H9 (cell line): ENCODE measurements at regions not wholly inside any gene's neighbourhood (a gene's known extent, or its start where the extent isn't known, plus 50 kb on each side); places are given as distances from the start of the nearest gene placed in this dataset.
A peak's percentile ranks its signal among the peaks of the same experiment; 100 is the strongest.

Source experiments
- DNase-seq: peaks from one replicate; pipeline ENCODE4 v3.0.0-alpha.2; 2017
- H2AFZ ChIP-seq: one replicate; pipeline ENCODE4 v1.6.1; 2013; ENCODE audit warnings: mild to moderate bottlenecking, low read length, control low read depth, moderate library complexity
- H2AK5ac ChIP-seq: 2 replicates; pipeline ENCODE4 v1.6.1; 2013; ENCODE audit warnings: low read length, control low read depth, mixed read lengths; ENCODE audit not compliant: insufficient read length
- H2BK120ac ChIP-seq: one replicate; pipeline ENCODE4 v1.6.1; 2013; ENCODE audit warnings: low read depth, mild to moderate bottlenecking, low read length, control low read depth, inconsistent platforms; ENCODE audit not compliant: poor library complexity, severe bottlenecking
- H2BK12ac ChIP-seq: 2 replicates; pipeline ENCODE4 v1.6.1; 2013; ENCODE audit warnings: low read length, control low read depth, mixed read lengths, low read depth; ENCODE audit not compliant: insufficient read length
- H2BK15ac ChIP-seq: 2 replicates; pipeline ENCODE4 v1.6.1; 2013; ENCODE audit warnings: low read depth, low read length, control low read depth
- H2BK20ac ChIP-seq: one replicate; pipeline ENCODE4 v1.6.1; 2013; ENCODE audit warnings: low read depth, mild to moderate bottlenecking, low read length, control low read depth, inconsistent platforms; ENCODE audit not compliant: poor library complexity, severe bottlenecking
- H2BK5ac ChIP-seq: 2 replicates; pipeline ENCODE4 v1.6.1; 2013; ENCODE audit warnings: low read length, control low read depth, mixed read lengths; ENCODE audit not compliant: insufficient read length
- H3K14ac ChIP-seq: 2 replicates; pipeline ENCODE4 v1.6.1; 2013; ENCODE audit warnings: low read length, control low read depth; ENCODE audit not compliant: insufficient read depth
- H3K18ac ChIP-seq: 2 replicates; pipeline ENCODE4 v1.6.1; 2013; ENCODE audit warnings: low read depth, mild to moderate bottlenecking, mixed read lengths, low read length, control low read depth; ENCODE audit not compliant: insufficient read length
- H3K23ac ChIP-seq: 2 replicates; pipeline ENCODE4 v1.6.1; 2013; ENCODE audit warnings: low read length, control low read depth, mixed read lengths, low read depth; ENCODE audit not compliant: insufficient read length
- H3K23me2 ChIP-seq: 2 replicates; pipeline ENCODE4 v1.6.1; 2013; ENCODE audit warnings: low read depth, mild to moderate bottlenecking, mixed read lengths, low read length, control low read depth; ENCODE audit not compliant: insufficient read length, poor library complexity, severe bottlenecking
- H3K27ac ChIP-seq: 2 replicates; pipeline ENCODE4 v1.5.1; 2013; ENCODE audit warnings: low read length, control low read depth, mixed read lengths, low read depth; ENCODE audit not compliant: insufficient read length
- H3K27me3 ChIP-seq: 2 replicates; pipeline ENCODE4 v1.6.1; 2013; ENCODE audit warnings: low read length, control low read depth, inconsistent platforms; ENCODE audit not compliant: insufficient read depth
- H3K4ac ChIP-seq: 2 replicates; pipeline ENCODE4 v1.6.1; 2013; ENCODE audit warnings: low read depth, mild to moderate bottlenecking, control low read depth, inconsistent platforms, low read length, moderate library complexity
- H3K4me1 ChIP-seq: 2 replicates; pipeline ENCODE4 v1.6.1; 2013; ENCODE audit warnings: low read length, control low read depth, inconsistent platforms; ENCODE audit not compliant: insufficient read depth
- H3K4me2 ChIP-seq: 2 replicates; pipeline ENCODE4 v1.6.1; 2013; ENCODE audit warnings: low read length, control low read depth, mixed read lengths; ENCODE audit not compliant: insufficient read length, insufficient read depth
- H3K56ac ChIP-seq: 2 replicates; pipeline ENCODE4 v1.6.1; 2013; ENCODE audit warnings: low read depth, mild to moderate bottlenecking, mixed read lengths, low read length, control low read depth; ENCODE audit not compliant: insufficient read length
- H3K79me1 ChIP-seq: 2 replicates; pipeline ENCODE4 v1.6.1; 2013; ENCODE audit warnings: low read depth, mild to moderate bottlenecking, moderate library complexity, low read length, control low read depth, inconsistent platforms; ENCODE audit not compliant: insufficient read depth, poor library complexity, severe bottlenecking
- H3K79me2 ChIP-seq: 2 replicates; pipeline ENCODE4 v1.6.1; 2013; ENCODE audit warnings: low read length, control low read depth, inconsistent platforms; ENCODE audit not compliant: insufficient read depth
- H3K9ac ChIP-seq: 2 replicates; pipeline ENCODE4 v1.6.1; 2013; ENCODE audit warnings: low read length, control low read depth, mixed read lengths; ENCODE audit not compliant: insufficient read length; ENCODE audit errors: extremely low read depth
- H3K9me3 ChIP-seq: one replicate; pipeline ENCODE4 v1.6.1; 2013; ENCODE audit warnings: low read depth, low read length, inconsistent platforms; ENCODE audit not compliant: control insufficient read depth
- H3T11ph ChIP-seq: one replicate; pipeline ENCODE4 v1.6.1; 2013; ENCODE audit warnings: mild to moderate bottlenecking, low read length, control low read depth, inconsistent platforms
- H4K20me1 ChIP-seq: one replicate; pipeline ENCODE4 v1.6.1; 2013; ENCODE audit not compliant: control insufficient read depth, insufficient read length, insufficient read depth
- H4K5ac ChIP-seq: 2 replicates; pipeline ENCODE4 v1.6.1; 2013; ENCODE audit warnings: low read depth, mild to moderate bottlenecking, mixed read lengths, low read length, control low read depth; ENCODE audit not compliant: insufficient read length
- H4K8ac ChIP-seq: replicated peaks from 2 replicates; pipeline ENCODE4 v1.6.1; 2013; ENCODE audit warnings: low read length, control low read depth, mixed read lengths, low read depth; ENCODE audit not compliant: insufficient read length
- H4K91ac ChIP-seq: 2 replicates; pipeline ENCODE4 v1.6.1; 2013; ENCODE audit warnings: low read depth, mild to moderate bottlenecking, moderate library complexity, mixed read lengths, low read length, control low read depth; ENCODE audit not compliant: insufficient read length
- H3K27ac Mint-ChIP-seq, 3 experiments: 2 replicates in 2 of 3; 3 replicates in 1 of 3; pipeline ENCODE4 v1.8.0; 2020 to 2021; ENCODE audit warnings: mixed read lengths in 3 of 3, mild to moderate bottlenecking in 1 of 3, moderate library complexity in 1 of 3
- H3K27me3 Mint-ChIP-seq: 2 replicates; pipeline ENCODE4 v1.8.0; 2021; ENCODE audit warnings: low read depth, mild to moderate bottlenecking, moderate library complexity, mixed read lengths
- H3K36me3 Mint-ChIP-seq, 3 experiments: 2 replicates in 2 of 3; 3 replicates in 1 of 3; pipeline ENCODE4 v1.8.0; 2020 to 2021; ENCODE audit warnings: low read depth in 3 of 3, mixed read lengths in 3 of 3; ENCODE audit not compliant: insufficient read depth in 1 of 3
- H3K4me1 Mint-ChIP-seq, 2 experiments: 2 replicates each; pipeline ENCODE4 v1.8.0; 2020; ENCODE audit warnings: mixed read lengths in 2 of 2
- H3K4me3 Mint-ChIP-seq, 2 experiments: 2 replicates in 1 of 2; 3 replicates in 1 of 2; pipeline ENCODE4 v1.8.0; 2020 to 2021; ENCODE audit warnings: mild to moderate bottlenecking in 2 of 2, mixed read lengths in 2 of 2, moderate library complexity in 1 of 2
- H3K9me3 Mint-ChIP-seq, 2 experiments: 2 replicates in 1 of 2; 3 replicates in 1 of 2; pipeline ENCODE4 v1.8.0; 2020; ENCODE audit warnings: mild to moderate bottlenecking in 2 of 2, mixed read lengths in 2 of 2, moderate library complexity in 1 of 2
- WGBS: extraction: QIAGEN DNeasy Blood & Tissue Kit; methylation state at CpG from one replicate; pipeline ENCODE4 v1.1.7; 2013; ENCODE audit warnings: missing lambda C conversion rate, low lambda C conversion rate, mixed read lengths; ENCODE audit not compliant: insufficient read length; ENCODE audit errors: extremely low coverage; 5-methylcytosine and 5-hydroxymethylcytosine counted together
- TF ChIP-seq, protein P1 (sequence below): fragments of 200-600 bp; sonication (generic); conservative IDR thresholded peaks from 3 replicates; pipeline ENCODE4 v1.8.0; 2021; ENCODE audit warnings: antibody characterized with exemption, mild to moderate bottlenecking

DNA sequence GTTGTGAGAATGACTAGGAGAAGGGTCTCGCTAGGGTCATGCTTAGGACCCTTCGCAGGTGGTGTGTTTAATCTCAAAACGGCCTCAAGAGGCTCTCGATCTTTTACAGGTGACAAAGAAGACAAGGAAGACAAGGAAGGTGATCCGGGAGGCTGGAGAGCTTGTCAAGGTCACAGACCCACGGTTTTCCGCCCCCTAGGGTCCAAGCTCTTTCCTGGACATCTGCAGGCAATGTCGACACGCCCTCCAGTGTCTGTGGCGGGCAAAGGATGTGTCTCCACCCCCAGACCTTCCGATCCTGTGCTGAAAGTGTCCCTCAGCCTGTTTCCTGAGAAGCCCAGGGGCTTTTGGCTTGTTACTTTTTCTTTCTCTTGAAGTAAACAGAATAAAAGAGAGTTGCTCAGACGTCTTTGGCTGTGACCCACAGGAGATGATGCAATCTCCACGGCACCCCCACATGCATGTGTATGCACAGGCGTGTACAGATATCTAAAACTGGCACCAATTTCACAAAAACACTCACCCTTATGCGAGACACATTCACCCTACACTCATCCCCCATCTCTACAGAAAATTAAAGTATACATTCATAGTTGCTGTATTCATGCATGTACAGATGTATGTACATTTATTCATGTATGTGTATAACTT, 108.8 kb downstream of the KLF13 start:
- Histone ChIP-seq H3K56ac (no peak overlapping the region), H3K23me2 (peaks cover under 1% of the 10 kb centered on the region), H3K9me3 (no peaks in the 10 kb centered on the region), H3K79me1 (no peaks in the 10 kb centered on the region), H2BK20ac (no peak overlapping the region), H3K18ac (no peak overlapping the region), H2AK5ac (no peak overlapping the region), H4K91ac (no peak overlapping the region), H4K5ac (no peak overlapping the region), H4K20me1 (no peaks in the 10 kb centered on the region), H3K9ac (no peak overlapping the region), H2BK12ac (no peak overlapping the region), H4K8ac (no peak overlapping the region), H3K14ac (no peak overlapping the region), H3K27ac (no peak overlapping the region), H3K79me2 (no peaks in the 10 kb centered on the region), H2BK5ac (no peak overlapping the region), H3K4me2 (no peak overlapping the region), H3K4ac (no peak overlapping the region), H3T11ph (no peak overlapping the region), H2AFZ (no peak overlapping the region), H2BK120ac (no peak overlapping the region), H2BK15ac (no peak overlapping the region), H3K23ac (no peak overlapping the region), H3K4me1 (no peaks in the 10 kb centered on the region), H3K27me3 (no peaks in the 10 kb centered on the region; the same call in 1 of the 2 replicates)
- no peak overlapping the region; a peak in 1 of 5 replicates for H3K4me3 Mint-ChIP-seq
- H3K9me3 Mint-ChIP-seq, result no peaks in the 10 kb centered on the region; a peak in 1 of 5 replicates
- peak overlapping the region in 1 of 3 experiments; percentile 68; a peak in 2 of 7 replicates for H3K27ac Mint-ChIP-seq
- no CpG with 5 or more reads among the region's 15 CpGs for WGBS
- TF ChIP-seq, protein P1, sequence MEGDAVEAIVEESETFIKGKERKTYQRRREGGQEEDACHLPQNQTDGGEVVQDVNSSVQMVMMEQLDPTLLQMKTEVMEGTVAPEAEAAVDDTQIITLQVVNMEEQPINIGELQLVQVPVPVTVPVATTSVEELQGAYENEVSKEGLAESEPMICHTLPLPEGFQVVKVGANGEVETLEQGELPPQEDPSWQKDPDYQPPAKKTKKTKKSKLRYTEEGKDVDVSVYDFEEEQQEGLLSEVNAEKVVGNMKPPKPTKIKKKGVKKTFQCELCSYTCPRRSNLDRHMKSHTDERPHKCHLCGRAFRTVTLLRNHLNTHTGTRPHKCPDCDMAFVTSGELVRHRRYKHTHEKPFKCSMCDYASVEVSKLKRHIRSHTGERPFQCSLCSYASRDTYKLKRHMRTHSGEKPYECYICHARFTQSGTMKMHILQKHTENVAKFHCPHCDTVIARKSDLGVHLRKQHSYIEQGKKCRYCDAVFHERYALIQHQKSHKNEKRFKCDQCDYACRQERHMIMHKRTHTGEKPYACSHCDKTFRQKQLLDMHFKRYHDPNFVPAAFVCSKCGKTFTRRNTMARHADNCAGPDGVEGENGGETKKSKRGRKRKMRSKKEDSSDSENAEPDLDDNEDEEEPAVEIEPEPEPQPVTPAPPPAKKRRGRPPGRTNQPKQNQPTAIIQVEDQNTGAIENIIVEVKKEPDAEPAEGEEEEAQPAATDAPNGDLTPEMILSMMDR, result peak; percentile 73
- peaks cover 11% of the 10 kb centered on the region in 2 experiments for H3K4me1 Mint-ChIP-seq
- no peaks in the 10 kb centered on the region for H3K36me3 Mint-ChIP-seq
- H3K27me3 Mint-ChIP-seq, result peaks cover 28% of the 10 kb centered on the region
- peak; percentile 83 for DNase-seq
